ENCODE measurements at regions not wholly inside any gene's neighbourhood (a gene's known extent, or its start where the extent isn't known, plus 50 kb on each side); places are given as distances from the start of the nearest gene placed in this dataset.

- TF ChIP-seq, protein P1, sequence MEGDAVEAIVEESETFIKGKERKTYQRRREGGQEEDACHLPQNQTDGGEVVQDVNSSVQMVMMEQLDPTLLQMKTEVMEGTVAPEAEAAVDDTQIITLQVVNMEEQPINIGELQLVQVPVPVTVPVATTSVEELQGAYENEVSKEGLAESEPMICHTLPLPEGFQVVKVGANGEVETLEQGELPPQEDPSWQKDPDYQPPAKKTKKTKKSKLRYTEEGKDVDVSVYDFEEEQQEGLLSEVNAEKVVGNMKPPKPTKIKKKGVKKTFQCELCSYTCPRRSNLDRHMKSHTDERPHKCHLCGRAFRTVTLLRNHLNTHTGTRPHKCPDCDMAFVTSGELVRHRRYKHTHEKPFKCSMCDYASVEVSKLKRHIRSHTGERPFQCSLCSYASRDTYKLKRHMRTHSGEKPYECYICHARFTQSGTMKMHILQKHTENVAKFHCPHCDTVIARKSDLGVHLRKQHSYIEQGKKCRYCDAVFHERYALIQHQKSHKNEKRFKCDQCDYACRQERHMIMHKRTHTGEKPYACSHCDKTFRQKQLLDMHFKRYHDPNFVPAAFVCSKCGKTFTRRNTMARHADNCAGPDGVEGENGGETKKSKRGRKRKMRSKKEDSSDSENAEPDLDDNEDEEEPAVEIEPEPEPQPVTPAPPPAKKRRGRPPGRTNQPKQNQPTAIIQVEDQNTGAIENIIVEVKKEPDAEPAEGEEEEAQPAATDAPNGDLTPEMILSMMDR (IDR thresholded peaks at IDR 0.05; ENCODE audit: low read depth, low read length), result no peak
- TF ChIP-seq POLR2A (IDR thresholded peaks at IDR 0.05; ENCODE audit: extremely low read depth, insufficient read length), result no peak
- TF ChIP-seq, protein P2, sequence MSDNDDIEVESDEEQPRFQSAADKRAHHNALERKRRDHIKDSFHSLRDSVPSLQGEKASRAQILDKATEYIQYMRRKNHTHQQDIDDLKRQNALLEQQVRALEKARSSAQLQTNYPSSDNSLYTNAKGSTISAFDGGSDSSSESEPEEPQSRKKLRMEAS (IDR thresholded peaks at IDR 0.05; ENCODE audit: low read depth, low read length), result no peak
These were observed 250.7 kb downstream of the LPIN1 start for GRCh38 chr2:11997142-11997541.
